Prostate gland (tissue), 2 donors: ENCODE measurements at regions not wholly inside any gene's neighbourhood (a gene's known extent, or its start where the extent isn't known, plus 50 kb on each side); places are given as distances from the start of the nearest gene placed in this dataset.

Experiments
- DNase-seq: peaks from one replicate; pipeline ENCODE4 v3.0.0-alpha.2; 2019; ENCODE audit warnings: low spot score
- H3K27ac ChIP-seq, 2 donors: fragments of 200-600 bp; sonication (generic); 2 replicates each; pipeline ENCODE4 v1.5.1; 2017 to 2019
- H3K27me3 ChIP-seq: fragments of 200-600 bp; sonication (generic); replicated peaks from 2 replicates; pipeline ENCODE4 v1.5.1; 2019; ENCODE audit not compliant: insufficient read depth
- H3K36me3 ChIP-seq, 2 donors: fragments of 200-600 bp; sonication (generic); 1 replicate in 1 of 2; 2 replicates in 1 of 2; pipeline versions ENCODE4 v1.5.1 to v1.8.1; 2017 to 2019
- H3K4me1 ChIP-seq: fragments of 200-600 bp; sonication (generic); replicated peaks from 2 replicates; pipeline ENCODE4 v1.5.1; 2019
- H3K4me3 ChIP-seq, 2 donors: fragments of 200-600 bp; sonication (generic); 2 replicates each; pipeline ENCODE4 v1.5.1; 2017 to 2019
- H3K9me3 ChIP-seq: fragments of 200-600 bp; sonication (generic); 2 replicates; pipeline ENCODE4 v1.5.1; 2017
- POLR2A ChIP-seq: fragments of 450-650 bp; IDR thresholded peaks from one replicate; pipeline ENCODE4 v1.6.1; 2016; ENCODE audit warnings: antibody characterized with exemption, mild to moderate bottlenecking
- POLR2AphosphoS5 ChIP-seq: sonication (generic); formaldehyde crosslinking; IDR thresholded peaks from one replicate; pipeline ENCODE4 v1.6.1; 2017; ENCODE audit warnings: antibody characterized with exemption
- WGBS: methylation state at CpG from one replicate; pipeline ENCODE4 v1.1.5; 2018; 5-methylcytosine and 5-hydroxymethylcytosine counted together
- intact Hi-C: fragments of 100-400 bp; cut with DNase I; formaldehyde crosslinking; loops from one replicate; pipeline ENCODE4 v1.14.2; 2022
- TF ChIP-seq, protein P1 (sequence below), 4 experiments: fragments of 200-600 bp in 2 of 4; fragments of 450-650 bp in 2 of 4; sonication (generic) in 2 of 4; IDR thresholded peaks; 1 replicate in 3 of 4; 2 replicates in 1 of 4; pipeline ENCODE4 v1.5.1; 2016 to 2019; ENCODE audit warnings: antibody characterized with exemption in 4 of 4, mild to moderate bottlenecking in 2 of 4, moderate library complexity in 2 of 4

- intact Hi-C loops: no loop called here
These were observed 1367.2 kb downstream of the EFNB2 start for GRCh38 chr13:105168295-105168694.

GRCh38 chr13:105167385-105167784 lies 1368.1 kb downstream of the EFNB2 start:
- Histone ChIP-seq H3K27ac (no peak overlapping the region), H3K4me3 (no peak overlapping the region), H3K9me3 (no peaks in the 10 kb centered on the region), H3K4me1 (no peaks in the 10 kb centered on the region), H3K27me3 (no peaks in the 10 kb centered on the region), H3K36me3 (no peaks in the 10 kb centered on the region)
- no peak for DNase-seq
- intact Hi-C loops: no loop called here
- 86% methylated on average over 1 of the region's 1 CpG for WGBS
- TF ChIP-seq, protein P1, sequence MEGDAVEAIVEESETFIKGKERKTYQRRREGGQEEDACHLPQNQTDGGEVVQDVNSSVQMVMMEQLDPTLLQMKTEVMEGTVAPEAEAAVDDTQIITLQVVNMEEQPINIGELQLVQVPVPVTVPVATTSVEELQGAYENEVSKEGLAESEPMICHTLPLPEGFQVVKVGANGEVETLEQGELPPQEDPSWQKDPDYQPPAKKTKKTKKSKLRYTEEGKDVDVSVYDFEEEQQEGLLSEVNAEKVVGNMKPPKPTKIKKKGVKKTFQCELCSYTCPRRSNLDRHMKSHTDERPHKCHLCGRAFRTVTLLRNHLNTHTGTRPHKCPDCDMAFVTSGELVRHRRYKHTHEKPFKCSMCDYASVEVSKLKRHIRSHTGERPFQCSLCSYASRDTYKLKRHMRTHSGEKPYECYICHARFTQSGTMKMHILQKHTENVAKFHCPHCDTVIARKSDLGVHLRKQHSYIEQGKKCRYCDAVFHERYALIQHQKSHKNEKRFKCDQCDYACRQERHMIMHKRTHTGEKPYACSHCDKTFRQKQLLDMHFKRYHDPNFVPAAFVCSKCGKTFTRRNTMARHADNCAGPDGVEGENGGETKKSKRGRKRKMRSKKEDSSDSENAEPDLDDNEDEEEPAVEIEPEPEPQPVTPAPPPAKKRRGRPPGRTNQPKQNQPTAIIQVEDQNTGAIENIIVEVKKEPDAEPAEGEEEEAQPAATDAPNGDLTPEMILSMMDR (IDR thresholded peaks at IDR 0.05): no peak
- TF ChIP-seq POLR2A: no peak
- TF ChIP-seq POLR2AphosphoS5: no peak

More at GRCh38 chr13:105168295-105168694, 1367.2 kb downstream of the EFNB2 start:
- no peaks in the 10 kb centered on the region for H3K4me1 ChIP-seq
- no peak overlapping the region for H3K27ac ChIP-seq
- WGBS: 87% methylated on average over 1 of the region's 1 CpG
- H3K36me3 ChIP-seq: no peaks in the 10 kb centered on the region
- H3K27me3 ChIP-seq: no peaks in the 10 kb centered on the region
- H3K9me3 ChIP-seq: no peaks in the 10 kb centered on the region
- no peak for DNase-seq
- no peak overlapping the region for H3K4me3 ChIP-seq
- TF ChIP-seq POLR2AphosphoS5 (no peak), POLR2A (no peak)
- TF ChIP-seq, protein P1 (IDR thresholded peaks at IDR 0.05): no peak

DNA sequence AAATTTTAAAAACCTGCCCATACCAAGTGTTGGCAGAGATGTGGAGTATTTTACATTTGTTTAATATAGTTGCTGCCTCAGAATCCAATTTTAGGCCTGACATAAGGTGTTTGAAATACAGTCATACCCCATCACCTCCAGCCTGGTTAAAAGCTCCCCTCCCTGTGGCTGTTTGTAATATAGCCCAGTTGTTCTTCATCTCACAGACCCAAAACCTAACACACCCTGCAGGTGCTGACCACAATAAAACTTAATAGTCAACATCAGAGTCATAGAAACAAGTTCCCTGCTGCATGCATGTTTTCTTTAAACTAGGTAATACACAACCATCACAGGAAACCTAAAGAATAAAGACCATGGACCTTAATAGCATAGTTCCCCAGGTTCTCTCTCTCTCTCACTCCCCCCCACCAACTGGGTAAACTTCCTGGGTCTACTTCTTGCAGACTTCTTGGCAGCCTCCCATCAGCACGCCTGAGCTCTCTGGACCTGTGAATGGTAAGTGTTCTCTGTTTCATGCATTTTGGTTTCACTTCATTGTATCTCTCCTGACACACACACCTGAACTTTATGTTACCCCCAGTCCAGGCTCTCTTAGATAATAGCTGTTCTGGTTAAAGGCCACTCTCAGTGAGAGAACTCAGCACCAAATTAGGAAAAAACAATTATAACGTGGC lies 1369.9 kb downstream of the EFNB2 start:
- TF ChIP-seq POLR2A: no peak
- TF ChIP-seq, protein P1 (IDR thresholded peaks at IDR 0.05): no peak
- TF ChIP-seq POLR2AphosphoS5: no peak
- no peak overlapping the region for H3K27ac ChIP-seq
- H3K4me3 ChIP-seq: no peak overlapping the region
- no peaks in the 10 kb centered on the region for H3K36me3 ChIP-seq
- H3K4me1 ChIP-seq: no peaks in the 10 kb centered on the region
- intact Hi-C loops: no loop called here
- no peaks in the 10 kb centered on the region for H3K27me3 ChIP-seq
- no peak for DNase-seq
- no peaks in the 10 kb centered on the region for H3K9me3 ChIP-seq
- 39% methylated on average over 2 of the region's 2 CpGs for WGBS

DNA sequence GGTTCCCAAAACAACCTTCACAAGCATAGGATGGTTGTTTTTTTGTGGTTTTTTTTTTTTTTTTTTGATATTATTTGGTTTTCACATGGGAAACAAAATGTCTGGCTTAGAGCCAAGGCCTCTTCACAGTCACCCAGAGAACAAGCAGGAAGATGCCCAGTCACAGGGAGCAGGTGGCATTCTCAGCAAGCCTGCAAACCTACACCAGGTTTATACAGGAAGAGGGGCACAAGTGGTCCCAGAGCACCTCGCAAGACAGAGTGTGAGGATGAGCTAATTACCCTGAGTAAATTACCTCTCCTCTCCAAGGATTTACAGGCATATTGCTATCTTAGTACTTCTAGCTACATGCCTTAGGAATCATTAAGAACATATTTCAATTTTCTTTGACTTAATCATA lies 1375.6 kb downstream of the EFNB2 start:
- WGBS: 67% methylated on average over 1 of the region's 1 CpG

More for the DNA sequence above, 1375.6 kb downstream of the EFNB2 start:
- H3K4me1 ChIP-seq: no peaks in the 10 kb centered on the region
- H3K27ac ChIP-seq: no peak overlapping the region
- H3K27me3 ChIP-seq: no peaks in the 10 kb centered on the region
- no peak overlapping the region for H3K4me3 ChIP-seq
- no peak for DNase-seq
- H3K9me3 ChIP-seq: no peaks in the 10 kb centered on the region
- H3K36me3 ChIP-seq: no peaks in the 10 kb centered on the region
- no peak for TF ChIP-seq POLR2A
- no peak for TF ChIP-seq POLR2AphosphoS5
- TF ChIP-seq, protein P1 (IDR thresholded peaks at IDR 0.05): no peak
- intact Hi-C loops: no loop called here
